ENCODE measurements at regions not wholly inside any gene's neighbourhood (a gene's known extent, or its start where the extent isn't known, plus 50 kb on each side); places are given as distances from the start of the nearest gene placed in this dataset.
A peak's percentile ranks its signal among the peaks of the same experiment; 100 is the strongest.

DNA sequence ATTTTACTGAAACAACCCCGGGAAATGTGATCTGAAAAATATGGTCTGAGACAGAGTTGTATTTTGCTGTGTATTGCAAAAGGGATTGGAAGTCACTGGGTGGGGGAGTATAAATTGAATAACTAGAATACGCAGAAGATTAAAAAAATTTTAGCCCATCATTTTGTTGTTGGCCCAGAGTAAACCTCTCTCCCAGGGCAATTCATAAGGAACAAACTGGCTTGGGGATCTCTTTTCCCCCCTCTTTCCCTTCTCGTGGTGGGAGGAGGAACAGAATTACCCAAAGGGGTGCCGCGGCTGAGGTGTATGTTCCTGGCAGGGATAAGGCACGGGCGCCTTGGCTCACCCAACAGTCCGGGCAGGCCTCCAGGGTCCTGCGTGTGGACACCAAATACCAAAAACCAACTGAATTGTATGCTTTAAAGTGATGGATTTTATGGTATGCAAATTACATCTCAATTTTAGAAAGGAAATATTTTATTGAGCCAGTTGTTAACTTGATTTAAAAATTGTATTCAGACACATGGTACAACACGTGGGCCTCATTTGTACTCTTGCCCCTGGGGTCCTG is 121.2 kb upstream of the SPRED2 start:
- ChIA-PET CTCF (interaction anchor here (0.6 to 3.0 kb wide), 6 partner anchors 18 to 512 kb away, joined by 3 to 21 read pairs (median 3); no protein-coding TSS in a partner anchor), POLR2A (no interaction called here)
- no peaks in the 10 kb centered on the region for H3K36me3 ChIP-seq (ENCODE audit: control insufficient read depth in 2 of 2, insufficient read depth in 1 of 2, low read length in 2 of 2)
- H3K9me3 ChIP-seq (ENCODE audit: control insufficient read depth, insufficient read depth, low read depth, low read length): no peaks in the 10 kb centered on the region
- no peak overlapping the region for H3K27ac ChIP-seq (ENCODE audit: extremely low read depth, low read depth, low read length)
- H3K4me3 ChIP-seq (ENCODE audit: low read depth, low read length): no peak overlapping the region
- TF ChIP-seq ZNF335 (tag by site-specific recombination; conservative IDR thresholded peaks at IDR 0.05): 0 out of 2 replicates have a peak, but pooled peaks have one; percentile 12
- no peak for TF ChIP-seq YY1 (tag by site-specific recombination; IDR thresholded peaks at IDR 0.05)
- no peak for TF ChIP-seq ZBTB21 (tag by site-specific recombination; IDR thresholded peaks at IDR 0.05)
- TF ChIP-seq, protein P1, sequence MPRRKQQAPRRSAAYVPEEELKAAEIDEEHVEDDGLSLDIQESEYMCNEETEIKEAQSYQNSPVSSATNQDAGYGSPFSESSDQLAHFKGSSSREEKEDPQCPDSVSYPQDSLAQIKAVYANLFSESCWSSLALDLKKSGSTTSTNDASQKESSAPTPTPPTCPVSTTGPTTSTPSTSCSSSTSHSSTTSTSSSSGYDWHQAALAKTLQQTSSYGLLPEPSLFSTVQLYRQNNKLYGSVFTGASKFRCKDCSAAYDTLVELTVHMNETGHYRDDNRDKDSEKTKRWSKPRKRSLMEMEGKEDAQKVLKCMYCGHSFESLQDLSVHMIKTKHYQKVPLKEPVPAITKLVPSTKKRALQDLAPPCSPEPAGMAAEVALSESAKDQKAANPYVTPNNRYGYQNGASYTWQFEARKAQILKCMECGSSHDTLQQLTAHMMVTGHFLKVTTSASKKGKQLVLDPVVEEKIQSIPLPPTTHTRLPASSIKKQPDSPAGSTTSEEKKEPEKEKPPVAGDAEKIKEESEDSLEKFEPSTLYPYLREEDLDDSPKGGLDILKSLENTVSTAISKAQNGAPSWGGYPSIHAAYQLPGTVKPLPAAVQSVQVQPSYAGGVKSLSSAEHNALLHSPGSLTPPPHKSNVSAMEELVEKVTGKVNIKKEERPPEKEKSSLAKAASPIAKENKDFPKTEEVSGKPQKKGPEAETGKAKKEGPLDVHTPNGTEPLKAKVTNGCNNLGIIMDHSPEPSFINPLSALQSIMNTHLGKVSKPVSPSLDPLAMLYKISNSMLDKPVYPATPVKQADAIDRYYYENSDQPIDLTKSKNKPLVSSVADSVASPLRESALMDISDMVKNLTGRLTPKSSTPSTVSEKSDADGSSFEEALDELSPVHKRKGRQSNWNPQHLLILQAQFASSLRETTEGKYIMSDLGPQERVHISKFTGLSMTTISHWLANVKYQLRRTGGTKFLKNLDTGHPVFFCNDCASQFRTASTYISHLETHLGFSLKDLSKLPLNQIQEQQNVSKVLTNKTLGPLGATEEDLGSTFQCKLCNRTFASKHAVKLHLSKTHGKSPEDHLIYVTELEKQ (tag by site-specific recombination; IDR thresholded peaks at IDR 0.05; ENCODE audit: borderline replicate concordance): no peak
- TF ChIP-seq ZNF560 (tag by site-specific recombination; IDR thresholded peaks at IDR 0.05; ENCODE audit: borderline replicate concordance): no peak
- TF ChIP-seq SP3 (tag by site-specific recombination; IDR thresholded peaks at IDR 0.05): no peak; the same call in 1 of the 2 replicates
- no peaks in the 10 kb centered on the region for H3K4me1 ChIP-seq (ENCODE audit: control insufficient read depth, insufficient read depth, low read length)

DNA sequence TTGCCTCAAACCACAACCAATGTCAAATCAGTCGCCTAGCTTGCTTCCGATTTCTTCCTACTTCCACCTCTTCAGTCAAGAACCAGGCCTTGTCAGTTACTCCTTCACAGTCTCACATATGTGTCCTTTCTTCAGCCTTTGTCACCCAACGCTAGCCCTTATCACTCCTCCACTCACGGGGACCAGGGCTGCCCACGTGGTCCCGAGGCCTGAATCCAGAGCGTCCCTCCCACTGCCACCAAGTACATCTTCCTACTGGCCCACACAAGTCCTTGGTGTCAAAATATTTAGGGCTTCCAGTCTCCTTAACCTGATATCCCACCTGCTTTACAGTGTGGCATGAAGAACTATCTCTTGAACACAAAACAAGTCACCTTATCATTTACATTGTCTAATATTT is 119.1 kb upstream of the SPRED2 start:
- CTCF ChIA-PET: interaction anchor here (3.0 kb wide), 1 partner anchor 287 kb away, joined by 21 read pairs; no protein-coding TSS in a partner anchor
- no peak overlapping the region for H3K27ac ChIP-seq (ENCODE audit: extremely low read depth, low read depth, low read length)

DNA sequence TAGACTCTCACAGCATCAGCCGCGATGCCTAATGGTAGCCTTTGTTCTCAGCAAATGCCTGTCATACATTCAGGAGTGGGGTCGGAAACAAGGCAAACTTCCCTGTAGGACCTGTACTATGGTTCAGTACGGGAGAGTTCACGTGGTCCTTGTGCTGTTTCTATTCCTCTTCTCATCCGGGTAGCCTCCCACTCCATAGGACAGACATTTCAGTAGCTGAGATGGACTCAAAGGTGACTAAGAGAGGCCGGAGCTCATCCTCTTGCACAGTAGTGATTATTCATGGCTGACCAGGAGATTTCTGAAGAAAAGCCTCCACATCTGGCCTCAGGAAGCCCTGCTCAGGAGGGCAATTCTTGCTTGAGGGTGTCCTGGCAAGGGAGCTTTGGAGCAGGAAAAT is 117.8 kb upstream of the SPRED2 start:
- Histone ChIP-seq H3K4me3 (ENCODE audit: low read depth, low read length) (no peak overlapping the region), H3K4me1 (ENCODE audit: control insufficient read depth, insufficient read depth, low read length) (no peaks in the 10 kb centered on the region), H3K36me3 (ENCODE audit: control insufficient read depth in 2 of 2, insufficient read depth in 1 of 2, low read length in 2 of 2) (no peaks in the 10 kb centered on the region), H3K27ac (ENCODE audit: extremely low read depth, low read depth, low read length) (no peak overlapping the region), H3K9me3 (ENCODE audit: control insufficient read depth, insufficient read depth, low read depth, low read length) (no peaks in the 10 kb centered on the region)
- ChIA-PET CTCF (interaction anchor here (1.0 kb wide), 1 partner anchor 287 kb away, joined by 4 read pairs; no protein-coding TSS in a partner anchor), POLR2A (no interaction called here)
- TF ChIP-seq ZBTB20 (tag by site-specific recombination; IDR thresholded peaks at IDR 0.05): no peak
- no peak for TF ChIP-seq ZNF433 (tag by site-specific recombination; IDR thresholded peaks at IDR 0.05; ENCODE audit: low read depth)
- TF ChIP-seq TCF7L2 (IDR thresholded peaks at IDR 0.05; ENCODE audit: borderline replicate concordance, low read depth, low read length): no peak
- no peak for TF ChIP-seq ZNF112 (tag by site-specific recombination; IDR thresholded peaks at IDR 0.05)
- TF ChIP-seq ZNF510 (tag by site-specific recombination; IDR thresholded peaks at IDR 0.05; ENCODE audit: insufficient replicate concordance): no peak
- no peak for TF ChIP-seq ZNF138 (tag by site-specific recombination; IDR thresholded peaks at IDR 0.05; ENCODE audit: borderline replicate concordance)
- TF ChIP-seq ZNF311 (tag by site-specific recombination; IDR thresholded peaks at IDR 0.05; ENCODE audit: borderline replicate concordance): no peak
- TF ChIP-seq ZNF354C (tag by site-specific recombination; IDR thresholded peaks at IDR 0.05; ENCODE audit: borderline replicate concordance, low read depth): no peak
- TF ChIP-seq MEIS1 (CRISPR knock-in tag; IDR thresholded peaks at IDR 0.05; ENCODE audit: borderline replicate concordance): no peak
- TF ChIP-seq ZNF302 (tag by site-specific recombination; IDR thresholded peaks at IDR 0.05; ENCODE audit: low read depth): no peak
- TF ChIP-seq PRDM1 (tag by site-specific recombination; IDR thresholded peaks at IDR 0.05): no peak
- TF ChIP-seq ZEB2 (tag by site-specific recombination; IDR thresholded peaks at IDR 0.05): no peak
- no peak for TF ChIP-seq ZNF184 (tag by site-specific recombination; IDR thresholded peaks at IDR 0.05)
- no peak for TF ChIP-seq GLIS1 (tag by site-specific recombination; IDR thresholded peaks at IDR 0.05)
- TF ChIP-seq, protein P2, sequence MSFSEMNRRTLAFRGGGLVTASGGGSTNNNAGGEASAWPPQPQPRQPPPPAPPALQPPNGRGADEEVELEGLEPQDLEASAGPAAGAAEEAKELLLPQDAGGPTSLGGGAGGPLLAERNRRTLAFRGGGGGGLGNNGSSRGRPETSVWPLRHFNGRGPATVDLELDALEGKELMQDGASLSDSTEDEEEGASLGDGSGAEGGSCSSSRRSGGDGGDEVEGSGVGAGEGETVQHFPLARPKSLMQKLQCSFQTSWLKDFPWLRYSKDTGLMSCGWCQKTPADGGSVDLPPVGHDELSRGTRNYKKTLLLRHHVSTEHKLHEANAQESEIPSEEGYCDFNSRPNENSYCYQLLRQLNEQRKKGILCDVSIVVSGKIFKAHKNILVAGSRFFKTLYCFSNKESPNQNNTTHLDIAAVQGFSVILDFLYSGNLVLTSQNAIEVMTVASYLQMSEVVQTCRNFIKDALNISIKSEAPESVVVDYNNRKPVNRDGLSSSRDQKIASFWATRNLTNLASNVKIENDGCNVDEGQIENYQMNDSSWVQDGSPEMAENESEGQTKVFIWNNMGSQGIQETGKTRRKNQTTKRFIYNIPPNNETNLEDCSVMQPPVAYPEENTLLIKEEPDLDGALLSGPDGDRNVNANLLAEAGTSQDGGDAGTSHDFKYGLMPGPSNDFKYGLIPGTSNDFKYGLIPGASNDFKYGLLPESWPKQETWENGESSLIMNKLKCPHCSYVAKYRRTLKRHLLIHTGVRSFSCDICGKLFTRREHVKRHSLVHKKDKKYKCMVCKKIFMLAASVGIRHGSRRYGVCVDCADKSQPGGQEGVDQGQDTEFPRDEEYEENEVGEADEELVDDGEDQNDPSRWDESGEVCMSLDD (tag by site-specific recombination; IDR thresholded peaks at IDR 0.05): no peak

More for the DNA sequence above, 119.1 kb upstream of the SPRED2 start:
- TF ChIP-seq ZNF792 (tag by site-specific recombination; IDR thresholded peaks at IDR 0.05) (no peak), EGR2 (tag by site-specific recombination; IDR thresholded peaks at IDR 0.05; ENCODE audit: low read depth) (peak; percentile 58)
- Histone ChIP-seq H3K9me3 (ENCODE audit: control insufficient read depth, insufficient read depth, low read depth, low read length) (no peaks in the 10 kb centered on the region), H3K4me3 (ENCODE audit: low read depth, low read length) (no peak overlapping the region), H3K36me3 (ENCODE audit: control insufficient read depth in 2 of 2, insufficient read depth in 1 of 2, low read length in 2 of 2) (no peaks in the 10 kb centered on the region), H3K4me1 (ENCODE audit: control insufficient read depth, insufficient read depth, low read length) (no peaks in the 10 kb centered on the region)
- POLR2A ChIA-PET: no interaction called here
